SK-N-SH (cell line): ENCODE measurements at regions not wholly inside any gene's neighbourhood (a gene's known extent, or its start where the extent isn't known, plus 50 kb on each side); places are given as distances from the start of the nearest gene placed in this dataset.

Source experiments
- CHD2 ChIP-seq: fragments of 150-350 bp; IDR thresholded peaks from 2 replicates; pipeline ENCODE4 v1.6.1; 2018; ENCODE audit warnings: low read length; ENCODE audit not compliant: partially characterized antibody
- EP300 ChIP-seq, 2 experiments: IDR thresholded peaks; 2 replicates each; pipeline versions ENCODE4 v1.4.0 to v1.6.1; 2012; ENCODE audit warnings: borderline replicate concordance in 1 of 2, low read depth in 1 of 2, low read length in 1 of 2
- JUND ChIP-seq: IDR thresholded peaks from 2 replicates; pipeline ENCODE4 v1.4.0; 2012
- NFIC ChIP-seq: IDR thresholded peaks from 2 replicates; pipeline ENCODE4 v1.4.0; 2012; ENCODE audit warnings: borderline replicate concordance
- RAD21 ChIP-seq: IDR thresholded peaks from 2 replicates; pipeline ENCODE4 v1.6.1; 2012; ENCODE audit warnings: mild to moderate bottlenecking, low read length
- SIN3A ChIP-seq: IDR thresholded peaks from 2 replicates; pipeline ENCODE4 v1.6.1; 2012; ENCODE audit warnings: low read depth, mild to moderate bottlenecking, low read length, moderate library complexity, borderline replicate concordance
- TF ChIP-seq, protein P1 (sequence below): fragments of 200-600 bp; sonication (generic); IDR thresholded peaks from 2 replicates; pipeline ENCODE4 v1.6.1; 2017; ENCODE audit warnings: antibody characterized with exemption, mild to moderate bottlenecking, moderate library complexity
- TF ChIP-seq, protein P2 (sequence below): IDR thresholded peaks from 2 replicates; pipeline ENCODE4; 2012
- TF ChIP-seq, protein P3 (sequence below): IDR thresholded peaks from 2 replicates; pipeline ENCODE4 v1.4.0; 2012; ENCODE audit warnings: low read depth

DNA sequence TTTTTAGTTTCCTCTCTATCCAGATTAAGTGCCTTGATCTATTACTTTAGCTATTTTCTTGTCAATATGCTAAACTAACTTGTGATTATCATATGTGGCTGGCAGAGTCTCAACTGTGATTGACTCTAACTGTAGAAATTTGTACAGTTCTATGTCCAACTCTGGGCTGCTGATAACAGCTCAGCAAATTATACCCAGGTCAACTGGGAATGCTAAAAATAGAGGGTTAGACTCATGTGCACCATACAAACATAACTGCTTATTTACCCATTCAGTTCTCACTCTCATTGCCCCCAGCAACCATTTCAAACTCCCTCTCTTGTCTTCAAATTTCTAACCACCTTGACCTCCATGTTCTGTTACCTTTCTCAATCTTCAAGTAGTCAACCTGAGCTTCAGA is 576.9 kb downstream of the TDRD15 start:
- TF ChIP-seq, protein P1, sequence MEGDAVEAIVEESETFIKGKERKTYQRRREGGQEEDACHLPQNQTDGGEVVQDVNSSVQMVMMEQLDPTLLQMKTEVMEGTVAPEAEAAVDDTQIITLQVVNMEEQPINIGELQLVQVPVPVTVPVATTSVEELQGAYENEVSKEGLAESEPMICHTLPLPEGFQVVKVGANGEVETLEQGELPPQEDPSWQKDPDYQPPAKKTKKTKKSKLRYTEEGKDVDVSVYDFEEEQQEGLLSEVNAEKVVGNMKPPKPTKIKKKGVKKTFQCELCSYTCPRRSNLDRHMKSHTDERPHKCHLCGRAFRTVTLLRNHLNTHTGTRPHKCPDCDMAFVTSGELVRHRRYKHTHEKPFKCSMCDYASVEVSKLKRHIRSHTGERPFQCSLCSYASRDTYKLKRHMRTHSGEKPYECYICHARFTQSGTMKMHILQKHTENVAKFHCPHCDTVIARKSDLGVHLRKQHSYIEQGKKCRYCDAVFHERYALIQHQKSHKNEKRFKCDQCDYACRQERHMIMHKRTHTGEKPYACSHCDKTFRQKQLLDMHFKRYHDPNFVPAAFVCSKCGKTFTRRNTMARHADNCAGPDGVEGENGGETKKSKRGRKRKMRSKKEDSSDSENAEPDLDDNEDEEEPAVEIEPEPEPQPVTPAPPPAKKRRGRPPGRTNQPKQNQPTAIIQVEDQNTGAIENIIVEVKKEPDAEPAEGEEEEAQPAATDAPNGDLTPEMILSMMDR = no peak
- no peak for TF ChIP-seq SIN3A
- TF ChIP-seq, protein P2, sequence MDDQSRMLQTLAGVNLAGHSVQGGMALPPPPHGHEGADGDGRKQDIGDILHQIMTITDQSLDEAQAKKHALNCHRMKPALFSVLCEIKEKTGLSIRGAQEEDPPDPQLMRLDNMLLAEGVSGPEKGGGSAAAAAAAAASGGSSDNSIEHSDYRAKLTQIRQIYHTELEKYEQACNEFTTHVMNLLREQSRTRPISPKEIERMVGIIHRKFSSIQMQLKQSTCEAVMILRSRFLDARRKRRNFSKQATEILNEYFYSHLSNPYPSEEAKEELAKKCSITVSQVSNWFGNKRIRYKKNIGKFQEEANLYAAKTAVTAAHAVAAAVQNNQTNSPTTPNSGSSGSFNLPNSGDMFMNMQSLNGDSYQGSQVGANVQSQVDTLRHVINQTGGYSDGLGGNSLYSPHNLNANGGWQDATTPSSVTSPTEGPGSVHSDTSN = no peak
- TF ChIP-seq CHD2 = no peak
- TF ChIP-seq NFIC = no peak
- TF ChIP-seq, protein P3, sequence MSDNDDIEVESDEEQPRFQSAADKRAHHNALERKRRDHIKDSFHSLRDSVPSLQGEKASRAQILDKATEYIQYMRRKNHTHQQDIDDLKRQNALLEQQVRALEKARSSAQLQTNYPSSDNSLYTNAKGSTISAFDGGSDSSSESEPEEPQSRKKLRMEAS = no peak
- TF ChIP-seq JUND = no peak
- no peak for TF ChIP-seq RAD21
- no peak for TF ChIP-seq EP300 (IDR thresholded peaks at IDR 0.05; ENCODE audit: borderline replicate concordance in 1 of 2, low read depth in 1 of 2, low read length in 1 of 2)
